ENCODE measurements at regions not wholly inside any gene's neighbourhood (a gene's known extent, or its start where the extent isn't known, plus 50 kb on each side); places are given as distances from the start of the nearest gene placed in this dataset.

- no peak for DNase-seq (ENCODE audit: low spot score)
Measured at GRCh38 chr12:24079083-24079482, 129.6 kb upstream of the SOX5 start.

GRCh38 chr12:24078318-24078765 lies 128.9 kb upstream of the SOX5 start:
- no peak for DNase-seq (ENCODE audit: low spot score)

GRCh38 chr12:24077161-24077560 lies 127.7 kb upstream of the SOX5 start:
- no peak for DNase-seq (ENCODE audit: low spot score)

- no peak for DNase-seq (ENCODE audit: low spot score)
Measured at GRCh38 chr12:24075650-24076049, 126.2 kb upstream of the SOX5 start.

GRCh38 chr12:24073170-24073810 lies 123.8 kb upstream of the SOX5 start:
- no peak for DNase-seq (ENCODE audit: low spot score)

- DNase-seq (ENCODE audit: low spot score): no peak
Measured at GRCh38 chr12:24072302-24072701, 122.8 kb upstream of the SOX5 start.

- no peak for DNase-seq (ENCODE audit: low spot score)
Measured at GRCh38 chr12:24071842-24072241, 122.4 kb upstream of the SOX5 start.

- no peak for DNase-seq (ENCODE audit: low spot score)
Measured at GRCh38 chr12:24069532-24070395, 120.3 kb upstream of the SOX5 start.

- peak; percentile 27 for DNase-seq (ENCODE audit: low spot score)
Measured at GRCh38 chr12:24066865-24067264, 117.4 kb upstream of the SOX5 start.

GRCh38 chr12:24066097-24066496 lies 116.6 kb upstream of the SOX5 start:
- DNase-seq (ENCODE audit: low spot score): no peak

- no peak for DNase-seq (ENCODE audit: low spot score)
Measured at GRCh38 chr12:24062642-24063245, 113.3 kb upstream of the SOX5 start.

GRCh38 chr12:24060089-24060488 lies 110.6 kb upstream of the SOX5 start:
- no peak for DNase-seq (ENCODE audit: low spot score)

GRCh38 chr12:24057920-24058476 lies 108.5 kb upstream of the SOX5 start:
- no peak for DNase-seq (ENCODE audit: low spot score)

- no peak for DNase-seq (ENCODE audit: low spot score)
Measured at GRCh38 chr12:24055747-24056146, 106.3 kb upstream of the SOX5 start.

GRCh38 chr12:24054416-24054815 lies 104.9 kb upstream of the SOX5 start:
- no peak for DNase-seq (ENCODE audit: low spot score)

- DNase-seq (ENCODE audit: low spot score): no peak
Measured at GRCh38 chr12:24049728-24050127, 100.3 kb upstream of the SOX5 start.

GRCh38 chr12:24049101-24049500 lies 99.6 kb upstream of the SOX5 start:
- DNase-seq (ENCODE audit: low spot score): no peak

- DNase-seq (ENCODE audit: low spot score): no peak
Measured at GRCh38 chr12:24048446-24048845, 99.0 kb upstream of the SOX5 start.

- no peak for DNase-seq (ENCODE audit: low spot score)
Measured at GRCh38 chr12:24047326-24047725, 97.9 kb upstream of the SOX5 start.

GRCh38 chr12:24045816-24046257 lies 96.4 kb upstream of the SOX5 start:
- DNase-seq (ENCODE audit: low spot score): peak; percentile 38

GRCh38 chr12:24044941-24045703 lies 95.7 kb upstream of the SOX5 start:
- no peak for DNase-seq (ENCODE audit: low spot score)

- DNase-seq (ENCODE audit: low spot score): no peak
Measured at GRCh38 chr12:24042651-24043050, 93.2 kb upstream of the SOX5 start.
